ENCODE measurements at regions not wholly inside any gene's neighbourhood (a gene's known extent, or its start where the extent isn't known, plus 50 kb on each side); places are given as distances from the start of the nearest gene placed in this dataset.

GRCh38 chr12:103036581-103037214 is 79.2 kb downstream of the ASCL1 start (continued):
- TF ChIP-seq CTCF (IDR thresholded peaks at IDR 0.05; ENCODE audit: control extremely low read depth in 1 of 3, insufficient read depth in 1 of 3, low read depth in 1 of 3, low read length in 3 of 3) = no peak
- TF ChIP-seq JUND (IDR thresholded peaks at IDR 0.05; ENCODE audit: low read length) = no peak
- no peak for TF ChIP-seq TBP (IDR thresholded peaks at IDR 0.05; ENCODE audit: low read depth, low read length)
- TF ChIP-seq CHD7 (IDR thresholded peaks at IDR 0.05; ENCODE audit: insufficient replicate concordance, low read length) = no peak
- TF ChIP-seq HDAC6 (IDR thresholded peaks at IDR 0.05; ENCODE audit: low read depth, low read length) = no peak
- no peak for TF ChIP-seq BRCA1 (IDR thresholded peaks at IDR 0.05; ENCODE audit: low read depth, low read length)
